ENCODE measurements at regions not wholly inside any gene's neighbourhood (a gene's known extent, or its start where the extent isn't known, plus 50 kb on each side); places are given as distances from the start of the nearest gene placed in this dataset.

- no peak for TF ChIP-seq EP300 (IDR thresholded peaks at IDR 0.05; ENCODE audit: borderline replicate concordance)
- no peak for TF ChIP-seq NFIC (IDR thresholded peaks at IDR 0.05)
- TF ChIP-seq YY1 (IDR thresholded peaks at IDR 0.05; ENCODE audit: low read depth): no peak
- no peak for TF ChIP-seq REST (IDR thresholded peaks at IDR 0.05; ENCODE audit: low read depth)
- TF ChIP-seq FOXM1 (IDR thresholded peaks at IDR 0.05; ENCODE audit: borderline replicate concordance, low read depth): no peak
- no peak for TF ChIP-seq TCF12 (IDR thresholded peaks at IDR 0.05; ENCODE audit: low read depth)
- TF ChIP-seq EGR1 (IDR thresholded peaks at IDR 0.05): no peak
- no peak for TF ChIP-seq TAF1 (IDR thresholded peaks at IDR 0.05; ENCODE audit: low read depth)
- TF ChIP-seq CREB1 (IDR thresholded peaks at IDR 0.05; ENCODE audit: low read depth): no peak
- no peak for TF ChIP-seq ZBTB7A (IDR thresholded peaks at IDR 0.05; ENCODE audit: low read depth)
- TF ChIP-seq MAX (IDR thresholded peaks at IDR 0.05): no peak
- TF ChIP-seq USF1 (IDR thresholded peaks at IDR 0.05): no peak
- TF ChIP-seq RAD21 (IDR thresholded peaks at IDR 0.05; ENCODE audit: low read depth): no peak
Measured at GRCh38 chr3:99516936-99517335, 121.5 kb upstream of the COL8A1 start.

All from Ishikawa (cell line).